ENCODE measurements at regions not wholly inside any gene's neighbourhood (a gene's known extent, or its start where the extent isn't known, plus 50 kb on each side); places are given as distances from the start of the nearest gene placed in this dataset.

GRCh38 chr12:47364261-47364660 is 284.5 kb upstream of the AMIGO2 start:
- H2AFZ ChIP-seq (ENCODE audit: insufficient read depth, low read depth, low read length, poor library complexity, severe bottlenecking), result no peak overlapping the region
- intact Hi-C loops (cut with micrococcal nuclease), result no loop called here
- TF ChIP-seq CTCF (IDR thresholded peaks at IDR 0.05), result no peak
- H3K27me3 ChIP-seq (ENCODE audit: control insufficient read depth in 2 of 2, insufficient read depth in 2 of 2, low read length in 2 of 2), result no peaks in the 10 kb centered on the region
- no peak overlapping the region for H3K4me2 ChIP-seq (replicated peaks; ENCODE audit: extremely low read depth, low read length, poor library complexity, severe bottlenecking)
- H4K20me1 ChIP-seq (ENCODE audit: insufficient read depth, low read length), result no peaks in the 10 kb centered on the region
- no peak overlapping the region for H3K9ac ChIP-seq (ENCODE audit: insufficient read depth, low read length, poor library complexity, severe bottlenecking)
- Mint-ChIP-seq H3K4me1 (peaks cover 28% of the 10 kb centered on the region), H3K27me3 (ENCODE audit: low read depth in 3 of 3) (peaks cover 0 to 3% (median 2%) of the 10 kb centered on the region in 3 donors), H3K36me3 (peaks cover under 1 to 3% of the 10 kb centered on the region in 2 donors), H3K27ac (no peak overlapping the region), H3K9me3 (no peaks in the 10 kb centered on the region), H3K4me3 (no peak overlapping the region)
- H3K27ac ChIP-seq (ENCODE audit: low read depth in 1 of 2, low read length in 2 of 2), result no peak overlapping the region
- no peaks in the 10 kb centered on the region for H3K79me2 ChIP-seq (ENCODE audit: insufficient read depth, low read length)
- WGBS (ENCODE audit: insufficient coverage), result no CpG with 5 or more reads among the region's 2 CpGs
- H3K9me3 ChIP-seq (replicated peaks in 1 of 2; ENCODE audit: control insufficient read depth in 1 of 2, insufficient read depth in 1 of 2, low read length in 2 of 2), result no peaks in the 10 kb centered on the region
- no peaks in the 10 kb centered on the region for H3K36me3 ChIP-seq (replicated peaks in 1 of 2; ENCODE audit: control insufficient read depth in 1 of 2, insufficient read depth in 2 of 2, low read length in 2 of 2)
- no peak for DNase-seq
- H3K4me1 ChIP-seq (ENCODE audit: control insufficient read depth in 1 of 2, insufficient read depth in 2 of 2, low read length in 2 of 2), result peaks cover 24 to 25% of the 10 kb centered on the region in 2 donors
- no peak overlapping the region for H3K4me3 ChIP-seq (replicated peaks in 1 of 3; ENCODE audit: low read depth in 2 of 3, low read length in 3 of 3)

- Histone ChIP-seq H3K4me1 (ENCODE audit: control insufficient read depth in 1 of 2, insufficient read depth in 2 of 2, low read length in 2 of 2) (peaks cover 24 to 41% of the 10 kb centered on the region in 2 donors), H3K36me3 (replicated peaks in 1 of 2; ENCODE audit: control insufficient read depth in 1 of 2, insufficient read depth in 2 of 2, low read length in 2 of 2) (no peaks in the 10 kb centered on the region), H3K27me3 (ENCODE audit: control insufficient read depth in 2 of 2, insufficient read depth in 2 of 2, low read length in 2 of 2) (no peaks in the 10 kb centered on the region), H3K9ac (ENCODE audit: insufficient read depth, low read length, poor library complexity, severe bottlenecking) (no peak overlapping the region), H3K4me2 (replicated peaks; ENCODE audit: extremely low read depth, low read length, poor library complexity, severe bottlenecking) (no peak overlapping the region), H2AFZ (ENCODE audit: insufficient read depth, low read depth, low read length, poor library complexity, severe bottlenecking) (no peak overlapping the region), H3K4me3 (replicated peaks in 1 of 3; ENCODE audit: low read depth in 2 of 3, low read length in 3 of 3) (no peak overlapping the region), H3K79me2 (ENCODE audit: insufficient read depth, low read length) (no peaks in the 10 kb centered on the region), H3K9me3 (replicated peaks in 1 of 2; ENCODE audit: control insufficient read depth in 1 of 2, insufficient read depth in 1 of 2, low read length in 2 of 2) (no peaks in the 10 kb centered on the region), H4K20me1 (ENCODE audit: insufficient read depth, low read length) (no peaks in the 10 kb centered on the region), H3K27ac (ENCODE audit: low read depth in 1 of 2, low read length in 2 of 2) (no peak overlapping the region)
- H3K9me3 Mint-ChIP-seq, result peaks cover 0 to 2% (median 0%) of the 10 kb centered on the region in 7 donors
- TF ChIP-seq CTCF (IDR thresholded peaks at IDR 0.05), result no peak
- H3K27me3 Mint-ChIP-seq (ENCODE audit: low read depth in 3 of 3), result peaks cover 0 to 3% (median 2%) of the 10 kb centered on the region in 3 donors
- whole genome bisulfite sequencing (ENCODE audit: insufficient coverage), result 100% methylated on average over 2 of the region's 3 CpGs
- DNase-seq, result no peak
- intact Hi-C loops (cut with micrococcal nuclease), result no loop called here
- H3K4me1 Mint-ChIP-seq, result peaks cover 43% of the 10 kb centered on the region
- peak overlapping the region in 1 of 7 donors; percentile 17 for H3K27ac Mint-ChIP-seq
- H3K4me3 Mint-ChIP-seq, result no peak overlapping the region
- H3K36me3 Mint-ChIP-seq, result peaks cover 3% of the 10 kb centered on the region in 2 donors
Measured at GRCh38 chr12:47362126-47362705, 282.5 kb upstream of the AMIGO2 start.

Data from CD14-positive monocyte (primary cell).